ENCODE measurements at regions not wholly inside any gene's neighbourhood (a gene's known extent, or its start where the extent isn't known, plus 50 kb on each side); places are given as distances from the start of the nearest gene placed in this dataset.

DNA sequence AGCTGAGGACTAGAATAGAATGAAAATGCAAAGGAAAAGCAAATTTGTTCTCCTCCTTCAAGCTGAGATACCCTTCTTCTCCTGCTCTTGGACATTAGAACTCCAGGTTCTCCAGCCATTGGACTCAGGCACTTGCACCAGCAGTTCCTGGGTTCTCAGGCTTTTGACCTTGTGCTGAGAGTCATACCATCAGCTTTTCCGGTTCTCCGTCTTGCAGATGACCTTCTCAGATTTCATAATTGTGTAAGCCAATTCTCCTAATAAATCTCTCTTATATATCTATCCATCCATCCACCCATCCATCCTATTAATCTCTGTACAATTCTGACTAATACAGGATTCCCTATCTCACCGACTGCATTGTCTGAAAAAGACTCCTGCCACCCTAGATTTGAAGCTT lies 108.3 kb downstream of the AHR start:
- TF ChIP-seq, protein P1, sequence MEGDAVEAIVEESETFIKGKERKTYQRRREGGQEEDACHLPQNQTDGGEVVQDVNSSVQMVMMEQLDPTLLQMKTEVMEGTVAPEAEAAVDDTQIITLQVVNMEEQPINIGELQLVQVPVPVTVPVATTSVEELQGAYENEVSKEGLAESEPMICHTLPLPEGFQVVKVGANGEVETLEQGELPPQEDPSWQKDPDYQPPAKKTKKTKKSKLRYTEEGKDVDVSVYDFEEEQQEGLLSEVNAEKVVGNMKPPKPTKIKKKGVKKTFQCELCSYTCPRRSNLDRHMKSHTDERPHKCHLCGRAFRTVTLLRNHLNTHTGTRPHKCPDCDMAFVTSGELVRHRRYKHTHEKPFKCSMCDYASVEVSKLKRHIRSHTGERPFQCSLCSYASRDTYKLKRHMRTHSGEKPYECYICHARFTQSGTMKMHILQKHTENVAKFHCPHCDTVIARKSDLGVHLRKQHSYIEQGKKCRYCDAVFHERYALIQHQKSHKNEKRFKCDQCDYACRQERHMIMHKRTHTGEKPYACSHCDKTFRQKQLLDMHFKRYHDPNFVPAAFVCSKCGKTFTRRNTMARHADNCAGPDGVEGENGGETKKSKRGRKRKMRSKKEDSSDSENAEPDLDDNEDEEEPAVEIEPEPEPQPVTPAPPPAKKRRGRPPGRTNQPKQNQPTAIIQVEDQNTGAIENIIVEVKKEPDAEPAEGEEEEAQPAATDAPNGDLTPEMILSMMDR (conservative IDR thresholded peaks at IDR 0.05; ENCODE audit: low read length), result no peak
- TF ChIP-seq EZH2phosphoT487 (IDR thresholded peaks at IDR 0.05; ENCODE audit: borderline replicate concordance), result no peak

Measured in Loucy (cell line).